OCI-LY3 (cell line): ENCODE measurements at regions not wholly inside any gene's neighbourhood (a gene's known extent, or its start where the extent isn't known, plus 50 kb on each side); places are given as distances from the start of the nearest gene placed in this dataset.

ENCODE experiments used
- CTCF ChIP-seq: fragments of 200-600, 300-600 bp; sonication (generic); IDR thresholded peaks from 2 replicates; pipeline ENCODE4 v1.5.1; 2014; ENCODE audit warnings: antibody characterized with exemption, low read length, low read depth
- EZH2phosphoT487 ChIP-seq: fragments of 200-600 bp; shearing (Covaris generic); IDR thresholded peaks from 2 replicates; pipeline ENCODE4 v1.6.1; 2018; ENCODE audit warnings: antibody characterized with exemption, mixed run types, low read depth

- TF ChIP-seq CTCF (no peak), EZH2phosphoT487 (no peak)
These were observed 336.9 kb upstream of the MSX2 start for GRCh38 chr5:174387448-174387847.
